Pulmonary artery endothelial cell (primary cell): ENCODE measurements at regions not wholly inside any gene's neighbourhood (a gene's known extent, or its start where the extent isn't known, plus 50 kb on each side); places are given as distances from the start of the nearest gene placed in this dataset.
"Not testable (repeated sequence)": the region's sequence is repeated elsewhere in the genome, so short reads cannot be mapped to it uniquely, and the experiment has no call there.

ENCODE experiments used
- DNase-seq: peaks from one replicate; pipeline ENCODE4 v3.0.0-alpha.2; 2011; ENCODE audit warnings: low read depth, low spot score

DNA sequence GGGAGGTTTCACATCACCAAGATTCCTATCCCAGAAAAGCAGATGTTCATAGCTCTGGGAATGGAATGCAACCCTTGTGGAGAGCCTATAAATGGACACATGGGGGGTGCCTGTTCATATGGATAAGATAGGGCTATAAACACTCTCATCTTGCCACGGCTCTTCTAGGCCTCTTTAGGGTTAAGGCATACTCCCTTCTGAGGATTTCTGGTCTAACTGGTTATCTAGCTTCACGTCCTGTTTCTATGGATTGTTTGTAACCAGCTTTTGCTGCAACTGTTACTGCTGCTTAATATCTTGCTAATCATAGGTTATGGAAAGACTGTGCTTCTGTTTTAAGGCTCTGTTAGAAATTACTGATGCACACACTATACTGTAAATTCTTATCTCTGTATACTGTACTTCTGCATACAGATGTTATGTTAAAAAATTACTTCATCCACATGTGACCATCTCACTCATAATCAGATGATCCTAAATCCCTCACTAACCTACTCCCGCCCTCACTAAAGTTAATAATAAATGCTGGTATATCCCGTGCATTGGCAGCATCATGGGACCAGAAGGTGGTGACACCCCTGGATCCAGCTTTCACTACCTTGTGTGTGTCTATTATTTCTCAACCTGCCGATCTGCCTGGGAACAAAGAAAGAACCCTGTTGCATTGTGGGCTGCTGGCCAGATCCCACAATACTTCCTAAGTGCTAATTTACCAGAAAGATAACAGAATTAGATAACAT lies 68.7 kb downstream of the PRKAB2 start:
- DNase-seq, result not testable (repeated sequence)

DNA sequence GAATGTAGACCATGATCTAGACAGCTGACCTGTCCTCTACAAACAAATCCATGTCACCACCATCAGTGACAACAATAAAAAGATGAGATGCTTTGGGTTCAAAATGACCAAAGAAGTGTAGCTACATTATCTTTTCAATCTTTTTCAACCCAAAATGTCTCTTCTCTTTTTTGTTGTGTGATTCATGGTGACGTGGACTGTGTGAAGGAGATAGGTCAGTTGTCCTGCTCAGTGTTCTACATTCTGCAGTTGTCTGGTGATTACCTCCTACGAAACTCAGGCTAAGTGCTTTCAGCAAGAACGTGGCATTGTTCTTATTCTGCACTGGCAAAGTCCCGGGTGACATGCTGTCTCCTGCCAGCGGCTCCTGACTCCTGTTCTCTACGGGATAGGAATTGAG lies 73.1 kb downstream of the PRKAB2 start:
- DNase-seq, result no peak

DNA sequence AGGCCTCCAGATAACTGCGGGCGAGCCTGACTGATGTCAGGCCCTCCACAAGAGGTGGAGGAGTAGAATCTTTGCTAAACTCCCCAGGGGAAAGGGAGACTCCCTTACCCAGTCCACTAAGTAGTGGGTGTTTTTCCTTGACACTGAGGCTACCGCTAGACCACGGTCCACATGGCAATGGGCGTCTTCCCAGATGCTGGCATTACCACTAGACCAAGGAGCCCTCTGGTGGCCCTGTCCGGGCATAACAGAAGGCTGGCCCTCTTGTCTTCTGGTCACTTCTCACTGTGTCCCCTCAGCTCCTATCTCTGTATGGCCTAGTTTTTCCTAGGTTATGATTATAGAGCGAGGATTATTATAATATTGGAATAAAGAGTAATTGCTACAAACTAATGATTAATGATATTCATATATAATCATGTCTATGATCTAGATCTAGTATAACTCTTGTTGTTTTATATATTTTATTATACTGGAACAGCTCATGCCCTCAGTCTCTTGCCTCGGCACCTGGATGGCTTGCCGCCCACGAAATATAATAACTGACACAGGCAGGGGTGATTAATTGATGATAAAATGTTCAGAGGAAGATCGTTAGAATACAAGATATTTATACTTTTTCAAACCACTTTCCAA lies 73.8 kb downstream of the PRKAB2 start:
- DNase-seq, result not testable (repeated sequence)

DNA sequence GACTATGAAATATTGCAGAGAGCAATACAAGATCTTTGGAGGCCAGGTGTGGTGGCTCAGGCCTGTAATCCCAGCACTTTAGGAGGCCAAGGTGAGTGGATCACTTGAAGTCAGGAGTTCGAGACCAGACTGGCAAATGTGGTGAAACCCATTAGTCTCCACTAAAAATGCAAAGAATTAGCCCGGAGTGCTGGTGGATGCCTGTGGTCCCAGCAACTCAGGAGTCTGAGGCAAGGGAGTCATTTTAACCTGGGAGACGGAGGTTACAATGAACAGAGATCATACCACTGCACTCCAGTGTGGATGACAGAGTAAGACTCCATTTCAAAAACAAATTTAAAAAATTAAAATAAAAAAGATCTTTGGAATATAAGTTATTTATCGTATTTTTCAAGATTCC lies 76.6 kb downstream of the PRKAB2 start:
- no peak for DNase-seq

DNA sequence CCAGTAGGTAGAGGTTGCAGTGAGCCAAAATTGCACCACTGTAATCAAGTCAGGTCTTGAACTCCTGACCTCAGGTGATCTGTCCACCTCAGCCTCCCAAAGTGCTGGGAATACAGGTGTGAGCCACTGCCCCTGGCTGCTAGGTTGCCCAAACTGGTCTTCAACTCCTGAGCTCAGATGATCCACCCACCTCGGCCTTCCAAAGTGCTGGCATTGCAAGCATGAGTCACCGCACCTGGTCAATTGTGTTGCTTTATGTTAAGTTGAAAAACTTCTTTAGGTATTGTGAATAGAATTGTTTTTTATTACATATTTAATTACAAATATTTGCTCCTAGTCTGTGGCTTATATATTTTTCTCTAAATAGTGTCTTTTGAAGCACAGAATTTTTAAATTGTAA lies 80.5 kb downstream of the PRKAB2 start:
- DNase-seq, result no peak

DNA sequence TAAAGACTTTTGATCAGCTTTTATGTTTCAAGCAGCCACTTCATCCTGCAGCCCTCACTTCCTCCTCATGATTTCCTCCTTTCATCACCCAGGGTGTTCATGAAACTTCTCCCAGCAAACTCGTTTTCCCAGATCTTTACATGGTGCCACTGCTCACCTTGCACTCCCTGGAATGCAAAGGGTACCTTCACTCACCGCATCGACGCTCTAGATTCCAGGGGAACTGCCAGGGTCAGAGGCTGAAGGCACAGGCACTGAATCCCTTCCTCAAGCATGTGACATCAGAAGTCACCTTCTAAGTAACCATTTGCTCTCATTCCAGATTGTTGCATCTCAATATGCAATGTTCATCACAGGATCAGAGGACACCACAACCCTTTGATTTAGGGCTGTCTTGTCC lies 82.8 kb downstream of the PRKAB2 start:
- no peak for DNase-seq

DNA sequence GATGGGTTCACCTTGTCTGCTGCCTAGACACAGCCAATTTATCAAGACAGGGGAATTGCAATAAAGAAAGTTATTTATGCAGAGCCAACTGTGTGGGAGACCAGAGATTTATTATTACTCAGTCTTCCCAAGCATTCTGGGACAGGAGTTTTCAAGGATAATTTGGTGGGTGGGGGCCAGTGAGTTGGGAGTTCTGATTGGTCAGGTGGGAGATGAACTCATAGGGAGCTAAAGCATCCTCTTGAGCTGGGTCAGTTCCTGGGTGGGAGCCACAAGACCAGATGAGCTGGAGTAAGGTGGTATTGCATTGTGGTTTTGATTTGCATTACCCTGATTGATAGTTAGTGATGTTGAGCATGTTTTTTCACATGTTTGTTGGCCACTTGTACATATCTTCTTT lies 86.1 kb downstream of the PRKAB2 start:
- DNase-seq, result no peak

DNA sequence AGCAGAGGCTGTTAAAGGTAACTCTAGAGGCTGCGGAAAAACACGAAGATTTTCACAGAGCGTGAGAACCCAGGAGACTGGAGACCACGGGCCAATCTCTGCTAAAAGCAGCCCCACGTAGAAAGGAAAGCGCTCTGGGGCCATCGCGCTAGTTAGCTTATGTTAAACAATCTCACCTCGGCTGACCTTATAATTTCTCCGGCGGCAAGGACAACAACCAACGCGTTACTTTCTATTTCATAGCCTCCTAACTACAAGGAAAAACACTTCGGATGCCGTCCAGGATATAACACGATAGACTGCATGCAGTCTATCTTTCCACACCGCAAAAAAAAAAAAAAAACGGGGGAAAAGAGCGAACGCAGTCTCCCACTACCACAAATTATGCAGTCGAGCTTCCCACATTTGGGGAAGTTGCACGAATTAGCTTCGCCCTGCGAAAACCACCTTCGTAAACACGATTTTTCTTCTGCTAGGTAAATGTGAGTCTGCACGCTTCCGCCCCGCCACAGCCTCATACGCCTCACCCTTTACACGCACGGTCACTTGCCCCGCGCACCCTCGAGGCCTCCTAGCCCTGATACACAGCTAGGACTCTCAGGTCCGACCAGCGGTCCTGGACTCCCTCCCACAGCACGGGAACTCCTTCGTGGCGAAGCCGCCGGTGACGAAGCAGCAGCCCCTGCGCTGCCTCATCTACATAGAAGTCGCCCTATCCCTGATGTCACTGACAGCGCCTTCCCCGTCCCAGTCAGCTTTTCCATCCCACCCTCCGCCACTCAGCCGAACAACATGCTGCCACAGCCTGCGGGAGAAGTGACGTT lies 87.8 kb downstream of the PRKAB2 start:
- peak; percentile 20 for DNase-seq

DNA sequence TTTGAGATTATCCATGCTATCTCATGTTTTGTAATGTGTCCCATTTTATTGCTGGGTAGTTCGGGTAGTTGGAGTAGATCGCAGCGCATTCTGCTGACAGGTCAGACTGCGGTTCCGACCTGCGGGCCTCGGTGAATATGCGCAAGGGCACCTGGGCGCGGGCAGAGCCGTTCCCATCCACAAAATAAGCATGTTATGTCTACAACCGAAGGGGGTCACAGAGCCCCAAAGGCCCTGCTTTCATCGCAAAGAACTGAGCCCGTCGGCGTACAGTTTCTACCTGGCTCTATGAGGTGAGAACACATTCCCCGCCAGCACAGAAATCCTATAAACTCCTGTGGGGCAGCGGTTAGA lies 88.4 kb downstream of the PRKAB2 start:
- no peak for DNase-seq

DNA sequence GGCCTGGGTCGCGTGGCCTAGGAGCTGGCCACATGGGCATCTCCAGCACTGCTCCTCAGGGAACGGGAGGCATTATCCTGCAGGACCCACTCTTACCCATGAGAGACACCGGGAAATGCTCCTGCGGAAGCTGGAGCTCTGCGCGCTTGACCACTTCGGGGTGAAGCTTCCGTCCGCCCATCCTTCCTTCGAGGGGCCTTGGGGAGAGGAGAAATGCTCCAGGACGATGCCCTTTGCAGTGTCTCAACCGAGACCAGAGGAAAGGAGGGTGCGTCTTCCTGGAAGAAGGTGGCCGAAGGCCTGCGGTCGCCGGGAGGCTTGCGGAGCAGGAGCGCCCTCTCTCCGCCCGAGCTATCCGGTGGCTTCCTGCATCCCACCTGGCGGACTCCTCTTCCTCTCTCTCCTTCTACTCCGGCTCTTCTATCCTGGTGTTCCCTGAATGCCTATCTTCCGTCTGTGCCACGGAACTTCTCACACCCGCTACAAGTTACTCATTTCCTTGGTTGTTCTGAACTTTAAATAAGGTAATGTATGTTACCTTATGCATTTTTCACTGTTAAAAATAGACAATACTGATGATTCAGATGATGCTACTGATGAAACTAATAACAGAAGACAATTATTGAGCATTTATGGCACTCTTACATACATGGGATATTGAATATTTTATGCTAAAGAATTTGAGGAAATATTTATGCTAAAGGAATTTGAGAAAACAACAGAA lies 91.4 kb downstream of the PRKAB2 start:
- no peak for DNase-seq

DNA sequence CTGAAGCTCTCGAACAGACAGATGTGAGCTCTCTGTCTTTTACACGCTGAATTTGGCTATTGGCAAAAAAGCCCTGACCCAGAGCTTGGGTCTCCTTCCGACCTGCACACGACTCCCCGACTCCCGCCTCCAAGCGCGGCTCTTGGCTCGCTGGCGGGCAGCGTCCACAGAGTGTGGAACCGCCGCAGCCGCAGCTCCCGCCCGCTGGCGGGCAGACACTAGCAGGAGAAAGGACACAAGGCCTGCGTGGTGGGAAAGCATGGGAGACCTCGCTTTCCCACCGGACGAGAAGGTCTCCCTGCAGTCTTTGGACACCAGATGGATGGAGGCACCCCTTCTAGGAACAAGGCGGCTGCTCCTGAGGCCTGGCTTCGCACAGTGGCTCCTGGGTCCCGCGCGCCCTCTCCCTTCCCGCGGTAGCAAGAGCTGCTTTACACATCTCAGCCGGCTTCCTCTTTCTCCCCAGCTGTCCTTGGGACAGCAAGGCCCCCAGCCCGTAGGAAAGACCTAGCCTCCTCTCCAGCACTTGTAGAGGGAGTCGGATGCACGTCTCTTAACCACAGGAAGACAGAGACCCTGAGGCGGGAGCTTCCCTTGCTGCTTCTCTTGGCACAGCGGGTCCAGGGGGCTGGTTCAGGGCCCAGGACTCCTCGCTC lies 92.1 kb downstream of the PRKAB2 start:
- DNase-seq, result no peak

DNA sequence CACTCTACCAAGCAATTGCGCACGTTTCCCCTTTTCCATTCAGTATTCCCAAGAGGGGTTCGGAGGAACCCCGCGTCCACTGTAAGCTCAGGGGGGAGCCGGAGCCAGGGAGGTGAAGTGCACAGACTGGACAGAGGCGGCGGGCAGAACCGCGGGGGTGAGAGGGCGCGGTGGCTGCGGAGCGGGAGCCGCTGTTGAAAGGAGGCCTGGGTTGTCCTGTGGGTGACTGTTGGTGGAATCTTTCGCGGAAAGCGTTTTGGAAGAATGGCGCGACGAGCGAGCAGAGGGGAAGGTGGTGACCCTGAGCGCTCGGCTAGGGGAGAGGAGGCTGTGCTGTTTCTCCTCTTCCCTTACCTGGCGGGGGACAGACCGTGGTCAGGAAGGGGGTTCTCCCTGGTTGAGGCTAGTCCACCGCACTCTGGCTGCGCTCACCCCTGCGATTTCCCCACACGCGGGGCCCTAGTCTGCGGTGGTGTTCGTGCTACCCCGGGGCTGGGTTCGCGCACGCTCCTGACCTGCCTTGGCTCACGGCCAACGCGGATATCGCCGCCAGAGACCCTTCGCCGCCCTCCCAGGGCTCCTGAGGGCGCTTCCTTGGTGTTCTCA lies 92.8 kb downstream of the PRKAB2 start:
- no peak for DNase-seq

DNA sequence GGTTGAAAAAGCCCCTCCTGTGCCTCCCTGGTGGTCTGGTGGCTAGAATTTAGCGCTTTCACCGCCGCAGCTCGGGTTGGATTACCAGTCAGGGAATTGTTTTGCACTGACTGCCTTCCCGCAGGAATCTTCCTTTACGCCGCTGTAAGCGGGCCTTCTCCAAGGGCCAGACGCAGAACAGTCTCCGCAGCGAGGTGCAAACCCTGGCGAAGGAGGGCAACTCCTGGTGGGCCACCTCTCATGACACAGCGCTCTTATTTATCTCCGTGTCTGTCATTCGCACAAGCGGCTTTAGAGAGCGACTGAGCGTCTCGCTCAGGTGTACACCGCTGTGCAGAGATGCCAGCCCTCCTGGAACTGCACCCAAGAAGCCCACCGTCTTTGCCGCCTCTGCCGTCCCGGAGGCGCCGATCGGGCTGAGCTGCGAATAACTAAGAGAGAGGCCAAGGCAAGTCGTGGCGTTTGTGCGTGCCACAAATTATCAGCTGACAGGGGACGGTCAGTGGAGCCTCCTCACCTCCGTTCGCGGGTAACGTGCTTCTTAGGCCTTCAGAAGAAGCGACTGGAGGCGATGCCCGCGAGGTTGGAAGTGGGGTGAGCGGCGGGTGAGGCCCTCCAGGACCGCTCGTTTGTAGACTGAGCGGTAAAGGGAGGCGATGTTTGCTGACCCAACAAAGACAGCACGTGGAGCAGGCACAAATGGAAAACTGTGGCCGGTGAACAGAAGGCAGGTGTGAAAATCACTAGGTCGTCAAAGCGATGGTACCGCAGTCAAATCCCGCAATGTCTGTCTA lies 93.5 kb downstream of the PRKAB2 start:
- no peak for DNase-seq

DNA sequence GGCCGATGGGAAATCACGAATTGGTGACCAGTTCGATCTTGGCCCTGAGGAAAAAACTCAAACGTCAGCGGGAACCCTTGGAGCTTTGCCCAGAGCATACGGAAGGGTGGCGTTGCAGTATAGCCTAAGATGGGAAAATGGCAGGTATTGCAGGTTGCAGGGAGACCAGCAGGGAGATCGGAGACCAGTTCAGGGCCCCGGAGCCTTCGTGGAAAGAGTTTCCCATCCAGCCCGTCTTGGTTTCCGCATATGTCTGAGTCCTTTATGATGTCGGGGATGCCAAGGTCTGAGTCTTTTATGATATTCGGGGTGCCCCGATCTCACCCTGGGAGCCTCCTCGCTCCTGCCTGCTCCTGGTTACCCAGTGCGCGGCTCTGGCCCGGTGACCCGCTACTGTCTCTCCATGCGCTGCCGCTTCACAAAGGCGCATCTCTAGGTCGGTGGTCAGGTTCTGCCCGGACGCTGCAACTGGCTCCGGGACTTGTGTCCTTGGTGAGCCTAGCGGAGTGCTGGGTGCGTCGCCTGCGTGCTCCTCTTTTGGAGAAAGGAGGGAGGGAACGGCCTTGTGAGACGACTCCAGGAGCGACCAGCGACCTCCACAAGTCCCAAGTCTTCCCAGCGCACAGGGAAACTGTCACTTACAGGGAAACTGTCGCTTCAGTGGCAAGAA lies 94.2 kb downstream of the PRKAB2 start:
- no peak for DNase-seq

DNA sequence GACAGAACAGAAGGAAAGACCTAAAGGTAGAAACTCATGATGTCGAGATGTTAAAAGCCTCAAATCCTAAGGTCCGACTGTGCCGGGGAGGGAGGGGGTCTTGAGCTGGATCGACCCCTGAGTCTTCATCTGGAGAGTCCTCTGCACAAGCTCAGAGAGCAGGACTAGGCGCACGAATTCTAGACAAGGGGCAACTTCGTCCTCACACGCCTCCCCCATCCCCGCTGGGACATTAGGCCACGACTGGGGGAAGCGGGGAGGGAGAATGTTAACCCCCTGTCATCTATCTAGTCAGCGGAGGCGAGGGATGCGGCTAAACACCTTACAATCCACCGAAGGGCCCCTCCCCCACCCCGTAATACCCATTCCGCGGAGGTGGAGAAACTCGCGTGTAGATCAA lies 94.7 kb downstream of the PRKAB2 start:
- no peak for DNase-seq

DNA sequence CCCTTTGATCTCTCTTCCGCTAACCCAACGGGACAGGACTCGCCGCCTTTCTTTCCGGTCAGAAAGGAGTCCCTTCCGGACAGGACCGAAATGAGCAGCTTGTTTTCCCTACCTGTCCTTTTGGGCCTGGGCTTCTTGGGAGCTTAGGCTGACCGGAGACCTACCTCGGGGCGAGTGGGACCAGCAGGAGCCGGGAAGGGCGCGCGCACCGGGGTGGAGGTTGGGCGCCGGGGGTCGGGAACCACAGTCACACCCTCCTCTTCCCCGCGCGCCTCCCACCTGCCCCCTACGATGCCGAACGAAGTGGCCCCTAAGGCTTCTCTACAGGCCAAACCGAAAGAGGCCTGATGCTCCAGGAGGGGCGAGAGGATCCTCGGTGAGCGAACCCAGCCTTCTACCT lies 95.2 kb downstream of the PRKAB2 start:
- no peak for DNase-seq

DNA sequence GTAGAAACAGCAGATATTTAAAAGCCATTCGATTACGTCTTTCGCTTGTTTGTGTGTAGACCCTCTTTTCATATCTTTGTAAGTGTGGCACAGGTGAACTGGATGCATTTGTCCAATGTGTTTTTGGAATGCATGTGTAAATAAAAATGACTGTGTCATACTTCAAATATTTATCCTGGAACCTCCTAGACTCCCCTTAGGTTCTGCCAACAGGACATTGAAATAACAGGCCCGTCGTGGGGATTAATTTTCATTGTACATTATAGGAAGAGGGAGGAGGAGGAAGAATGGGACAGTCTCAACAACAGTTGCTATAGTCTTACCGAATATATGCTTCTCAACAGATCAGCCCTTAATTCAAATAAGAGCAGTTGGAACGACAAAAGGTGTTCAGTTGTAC lies 95.8 kb downstream of the PRKAB2 start:
- DNase-seq, result no peak

DNA sequence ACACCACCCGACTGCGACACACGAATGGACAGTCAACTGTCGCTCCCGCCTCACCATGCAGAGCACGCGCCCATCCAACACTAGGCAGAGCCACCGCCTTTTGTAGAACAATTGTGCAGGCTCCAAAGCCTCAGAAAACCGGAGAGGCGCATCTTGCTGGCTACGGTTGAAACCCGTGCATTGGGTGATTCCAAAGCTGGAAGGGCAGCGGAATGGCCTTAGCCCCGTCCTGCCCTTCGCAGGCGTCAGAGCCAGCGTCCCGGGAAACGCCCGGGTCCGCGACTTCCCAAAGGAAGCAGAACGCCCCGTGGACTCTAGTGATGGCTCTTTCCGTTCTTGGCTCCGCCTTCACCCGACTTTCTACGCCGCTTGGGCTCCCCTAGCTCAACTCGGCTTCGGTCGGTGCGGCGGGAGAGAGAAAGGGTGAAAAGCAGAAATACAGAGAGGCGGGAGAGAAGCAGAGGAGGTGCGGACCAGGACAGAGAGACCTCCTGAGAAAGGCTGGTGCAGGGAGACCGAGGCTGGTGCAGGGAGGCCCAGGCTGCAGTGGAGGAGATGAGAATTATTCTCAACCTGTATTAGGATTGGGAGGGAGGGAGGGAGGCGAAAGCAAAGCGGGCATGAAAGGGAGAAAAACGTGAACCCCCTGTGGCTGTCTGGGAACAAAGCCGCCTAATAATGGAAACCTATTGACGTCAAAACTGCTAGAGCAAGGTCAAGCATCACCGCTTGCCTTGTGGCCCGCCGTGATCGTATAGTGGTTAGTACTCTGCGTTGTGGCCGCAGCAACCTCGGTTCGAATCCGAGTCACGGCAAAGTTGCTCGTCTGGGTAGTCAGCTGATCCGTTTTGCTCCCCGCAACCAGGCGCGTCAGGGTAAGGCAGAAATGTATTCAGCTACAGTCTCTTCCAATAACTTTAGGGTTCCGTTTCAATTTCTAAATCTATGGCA lies 99.5 kb downstream of the PRKAB2 start:
- DNase-seq, result no peak
